PC-3 (cell line): ENCODE measurements at regions not wholly inside any gene's neighbourhood (a gene's known extent, or its start where the extent isn't known, plus 50 kb on each side); places are given as distances from the start of the nearest gene placed in this dataset.

Source experiments
- ATAC-seq: fragments of 200-7000 bp; cut with Tn5 transposase; 2 replicates; pipeline ENCODE4 v1.9.1; 2020; ENCODE audit warnings: mild to moderate bottlenecking, moderate library complexity
- BruUV-seq: library from RNA; stranded (reverse); fragments of 400-500 nt; replicated peaks from 2 replicates; lab custom pipeline; 2021; lab: Mats Ljungman, UMichigan
- CTCF ChIA-PET: fragments of 300-600 bp; sonication (Branson Sonifier 250); formaldehyde crosslinking; loops from one replicate; lab custom pipeline; 2022; ENCODE audit warnings: antibody characterized with exemption; lab: Charles Lee
- POLR2A ChIA-PET: fragments of 300-600 bp; sonication (Branson Sonifier 250); formaldehyde crosslinking; loops from one replicate; lab custom pipeline; 2022; ENCODE audit warnings: antibody characterized with exemption; ENCODE audit not compliant: unreplicated experiment; lab: Charles Lee
- DNase-seq: peaks from one replicate; pipeline ENCODE4 v3.0.0-alpha.2; 2015
- H2AFZ ChIP-seq: fragments of 300-600 bp; sonication (generic); 2 replicates; pipeline ENCODE4 v1.6.0; 2016; ENCODE audit warnings: antibody characterized with exemption, low read length
- H3F3A ChIP-seq: fragments of 300-600 bp; sonication (generic); one replicate; pipeline ENCODE4 v1.6.0; 2017; ENCODE audit warnings: antibody characterized with exemption, low read length, control low read depth, mild to moderate bottlenecking; ENCODE audit not compliant: unreplicated experiment
- H3K27ac ChIP-seq: fragments of 300-600 bp; sonication (generic); 2 replicates; pipeline ENCODE4 v1.5.1; 2016; ENCODE audit warnings: mild to moderate bottlenecking, low read length
- H3K27me3 ChIP-seq: fragments of 300-600 bp; sonication (generic); 2 replicates; pipeline ENCODE4 v1.6.1; 2016; ENCODE audit warnings: low read length, mixed read lengths
- H3K36me3 ChIP-seq: fragments of 300-600 bp; sonication (generic); 2 replicates; pipeline ENCODE4 v1.6.1; 2016; ENCODE audit warnings: low read depth, mixed run types, low read length, mixed read lengths
- H3K4me1 ChIP-seq: fragments of 300-600 bp; sonication (generic); 2 replicates; pipeline ENCODE4 v1.5.1; 2016; ENCODE audit warnings: low read length; ENCODE audit not compliant: insufficient read depth
- H3K4me2 ChIP-seq: fragments of 300-600 bp; sonication (generic); 2 replicates; pipeline ENCODE4 v1.6.0; 2016; ENCODE audit warnings: low read length
- H3K4me3 ChIP-seq: fragments of 300-600 bp; sonication (generic); 2 replicates; pipeline ENCODE4 v1.5.1; 2016; ENCODE audit warnings: mild to moderate bottlenecking, low read length, mixed read lengths
- H3K79me2 ChIP-seq: fragments of 300-600 bp; sonication (generic); 2 replicates; pipeline ENCODE4 v1.6.1; 2017; ENCODE audit warnings: low read length, mixed read lengths
- H3K9ac ChIP-seq: fragments of 300-600 bp; sonication (generic); 2 replicates; pipeline ENCODE4 v1.6.0; 2016; ENCODE audit warnings: mild to moderate bottlenecking, low read length
- H3K9me2 ChIP-seq: fragments of 300-600 bp; sonication (generic); replicated peaks from 2 replicates; pipeline ENCODE4 v1.6.1; 2016; ENCODE audit warnings: mixed run types, low read length, mixed read lengths
- H3K9me3 ChIP-seq: fragments of 300-600 bp; sonication (generic); 2 replicates; pipeline ENCODE4 v1.6.1; 2016; ENCODE audit warnings: low read length, mixed read lengths
- H4K20me1 ChIP-seq: fragments of 300-600 bp; sonication (generic); 2 replicates; pipeline ENCODE4 v1.6.1; 2016; ENCODE audit warnings: low read length, mixed read lengths
- CTCF ChIP-seq: fragments of 300-600 bp; sonication (generic); conservative IDR thresholded peaks from 2 replicates; pipeline ENCODE4 v1.5.1; 2017; ENCODE audit warnings: antibody characterized with exemption, low read depth, mild to moderate bottlenecking, low read length
- EZH2 ChIP-seq: fragments of 300-600 bp; sonication (generic); IDR thresholded peaks from one replicate; pipeline ENCODE4 v1.6.1; 2017; ENCODE audit warnings: antibody characterized with exemption, mild to moderate bottlenecking, low read length; ENCODE audit not compliant: unreplicated experiment
- EZH2phosphoT487 ChIP-seq: fragments of 300-600 bp; sonication (generic); IDR thresholded peaks from 2 replicates; pipeline ENCODE4 v1.6.1; 2018; ENCODE audit warnings: mild to moderate bottlenecking, antibody characterized with exemption, low read length, borderline replicate concordance
- intact Hi-C: fragments of 100-400 bp; cut with micrococcal nuclease; formaldehyde crosslinking; loops from 2 replicates; pipeline ENCODE4 v1.9.0; 2023

- Histone ChIP-seq H3K9ac (no peak overlapping the region), H3K4me1 (peaks cover 5% of the 10 kb centered on the region; the same call in 1 of the 2 replicates), H3K4me3 (no peak overlapping the region), H3F3A (no peaks in the 10 kb centered on the region), H3K27ac (no peak overlapping the region), H4K20me1 (no peaks in the 10 kb centered on the region), H3K9me3 (no peaks in the 10 kb centered on the region), H3K79me2 (no peaks in the 10 kb centered on the region), H3K27me3 (no peaks in the 10 kb centered on the region), H3K4me2 (no peak overlapping the region), H3K36me3 (no peaks in the 10 kb centered on the region), H2AFZ (no peak overlapping the region), H3K9me2 (0 out of 2 replicates have a peak, but pooled peaks cover 6% of the 10 kb centered on the region)
- peak; percentile 6 for DNase-seq
- TF ChIP-seq CTCF (no peak), EZH2phosphoT487 (no peak), EZH2 (no peak)
- peak; percentile 66 for ATAC-seq
- BruUV-seq: no TSS peak
- intact Hi-C loops: loop anchor here (5.0 kb wide), 1 partner anchor 89 kb away; no protein-coding TSS in a partner anchor
- ChIA-PET CTCF (no interaction called here), POLR2A (no interaction called here)
Observed at GRCh38 chr3:115321400-115321805, 174.3 kb upstream of the ZBTB20 start.

- BruUV-seq: no TSS peak
- TF ChIP-seq CTCF: no peak
- TF ChIP-seq EZH2phosphoT487: no peak
- no peak for TF ChIP-seq EZH2
- H3K9ac ChIP-seq: no peak overlapping the region
- POLR2A ChIA-PET: no interaction called here
- no peak overlapping the region for H2AFZ ChIP-seq
- no peak overlapping the region for H3K27ac ChIP-seq
- 0 out of 2 replicates have a peak, but pooled peaks cover 6% of the 10 kb centered on the region for H3K9me2 ChIP-seq
- H3K4me1 ChIP-seq: peaks cover 5% of the 10 kb centered on the region; the same call in 1 of the 2 replicates
- no peaks in the 10 kb centered on the region for H3F3A ChIP-seq
- no peak for DNase-seq
- H3K36me3 ChIP-seq: no peaks in the 10 kb centered on the region
- no peaks in the 10 kb centered on the region for H3K9me3 ChIP-seq
- intact Hi-C loops: loop anchor here (5.0 kb wide), 1 partner anchor 91 kb away; no protein-coding TSS in a partner anchor
- no peak overlapping the region for H3K4me2 ChIP-seq
- no peak for ATAC-seq
- no peaks in the 10 kb centered on the region for H3K79me2 ChIP-seq
- no peak overlapping the region for H3K4me3 ChIP-seq
- H4K20me1 ChIP-seq: no peaks in the 10 kb centered on the region
- CTCF ChIA-PET: no interaction called here
- H3K27me3 ChIP-seq: no peaks in the 10 kb centered on the region
Observed at GRCh38 chr3:115322901-115323300, 175.8 kb upstream of the ZBTB20 start.

GRCh38 chr3:115323380-115323779 is 176.3 kb upstream of the ZBTB20 start:
- H3K4me1 ChIP-seq: peaks cover 5% of the 10 kb centered on the region; the same call in 1 of the 2 replicates
- H3K36me3 ChIP-seq: no peaks in the 10 kb centered on the region
- H3K9ac ChIP-seq: no peak overlapping the region
- DNase-seq: no peak
- H3K9me3 ChIP-seq: no peaks in the 10 kb centered on the region
- intact Hi-C loops: loop anchor here (5.0 kb wide), 1 partner anchor 91 kb away; no protein-coding TSS in a partner anchor
- no TSS peak for BruUV-seq
- no peaks in the 10 kb centered on the region for H3F3A ChIP-seq
- POLR2A ChIA-PET: no interaction called here
- no peaks in the 10 kb centered on the region for H4K20me1 ChIP-seq
- no peak for ATAC-seq
- H3K4me3 ChIP-seq: no peak overlapping the region
- H3K27me3 ChIP-seq: no peaks in the 10 kb centered on the region
- no peak for TF ChIP-seq EZH2phosphoT487
- TF ChIP-seq EZH2: no peak
- TF ChIP-seq CTCF: no peak
- H3K9me2 ChIP-seq: 0 out of 2 replicates have a peak, but pooled peaks cover 6% of the 10 kb centered on the region
- CTCF ChIA-PET: no interaction called here
- H3K27ac ChIP-seq: no peak overlapping the region
- H2AFZ ChIP-seq: no peak overlapping the region
- no peaks in the 10 kb centered on the region for H3K79me2 ChIP-seq
- H3K4me2 ChIP-seq: no peak overlapping the region
